Mononuclear cell (primary cell): ENCODE measurements at regions not wholly inside any gene's neighbourhood (a gene's known extent, or its start where the extent isn't known, plus 50 kb on each side); places are given as distances from the start of the nearest gene placed in this dataset.

Experiments used
- H3K27me3 ChIP-seq: 2 replicates; pipeline ENCODE4 v1.6.0; 2011; ENCODE audit warnings: low read length, control low read depth; ENCODE audit not compliant: insufficient read depth
- H3K4me1 ChIP-seq: 2 replicates; pipeline ENCODE4 v1.5.1; 2011; ENCODE audit warnings: mild to moderate bottlenecking, low read length, control low read depth; ENCODE audit not compliant: insufficient read depth
- H3K4me3 ChIP-seq: 2 replicates; pipeline ENCODE4 v1.5.1; 2011; ENCODE audit warnings: mild to moderate bottlenecking, low read length, moderate library complexity
- H3K9me3 ChIP-seq: 2 replicates; pipeline ENCODE4 v1.5.1; 2011; ENCODE audit warnings: low read depth, mild to moderate bottlenecking, control low read depth, low read length

DNA sequence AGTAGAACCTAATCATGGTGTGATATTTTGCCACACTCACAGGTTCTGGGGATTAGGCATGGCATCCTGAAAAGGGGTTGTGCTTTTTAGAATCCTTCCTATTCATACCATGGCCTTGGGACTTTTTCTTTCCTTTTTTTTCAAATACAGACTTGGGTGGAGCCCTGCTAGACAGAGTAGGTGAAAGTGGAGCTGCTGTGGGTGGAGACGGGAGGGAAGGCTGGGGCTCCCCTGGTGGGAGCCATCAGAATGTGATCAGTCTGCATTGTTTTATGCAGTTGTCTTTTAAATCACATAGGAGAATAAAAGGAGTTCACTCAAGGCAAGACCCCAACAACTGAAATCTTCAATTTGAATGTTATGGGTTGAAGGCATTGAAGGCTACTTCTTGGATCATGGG, 130.2 kb downstream of the VAPA start:
- H3K4me3 ChIP-seq: no peak overlapping the region
- peaks cover 4% of the 10 kb centered on the region for H3K4me1 ChIP-seq
- H3K9me3 ChIP-seq: peaks cover 17% of the 10 kb centered on the region
- no peaks in the 10 kb centered on the region for H3K27me3 ChIP-seq

DNA sequence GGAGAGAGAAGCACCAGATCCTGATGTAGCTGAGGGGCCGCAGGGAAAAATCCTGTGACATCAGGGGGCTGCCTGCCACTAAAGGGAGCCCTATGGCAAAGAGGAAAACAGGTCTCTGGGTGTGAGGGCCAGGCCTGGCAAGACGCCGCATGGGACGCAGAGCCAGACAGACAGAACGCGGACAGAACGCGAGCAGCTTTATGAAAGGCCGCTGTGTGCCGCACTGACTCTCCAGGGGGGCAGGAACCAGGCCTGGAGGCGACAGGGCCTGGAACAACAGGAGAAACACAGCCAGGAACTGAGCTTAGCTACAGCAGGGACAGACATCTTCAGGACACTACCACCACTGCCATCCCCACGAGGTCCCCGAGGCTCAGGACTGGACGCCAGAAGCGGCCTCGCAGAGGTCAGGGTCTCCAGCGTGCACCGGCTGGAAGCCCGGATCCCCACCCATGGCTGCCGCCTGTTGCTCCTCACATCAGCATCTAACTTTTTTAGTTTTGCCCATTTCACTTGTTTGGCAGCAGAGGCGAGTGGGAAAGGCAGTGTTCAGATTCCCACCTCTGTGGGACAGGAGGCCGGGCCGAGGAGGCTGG, 131.6 kb downstream of the VAPA start:
- Histone ChIP-seq H3K4me1 (peaks cover 4% of the 10 kb centered on the region), H3K27me3 (no peaks in the 10 kb centered on the region), H3K4me3 (no peak overlapping the region), H3K9me3 (peaks cover 17% of the 10 kb centered on the region)

DNA sequence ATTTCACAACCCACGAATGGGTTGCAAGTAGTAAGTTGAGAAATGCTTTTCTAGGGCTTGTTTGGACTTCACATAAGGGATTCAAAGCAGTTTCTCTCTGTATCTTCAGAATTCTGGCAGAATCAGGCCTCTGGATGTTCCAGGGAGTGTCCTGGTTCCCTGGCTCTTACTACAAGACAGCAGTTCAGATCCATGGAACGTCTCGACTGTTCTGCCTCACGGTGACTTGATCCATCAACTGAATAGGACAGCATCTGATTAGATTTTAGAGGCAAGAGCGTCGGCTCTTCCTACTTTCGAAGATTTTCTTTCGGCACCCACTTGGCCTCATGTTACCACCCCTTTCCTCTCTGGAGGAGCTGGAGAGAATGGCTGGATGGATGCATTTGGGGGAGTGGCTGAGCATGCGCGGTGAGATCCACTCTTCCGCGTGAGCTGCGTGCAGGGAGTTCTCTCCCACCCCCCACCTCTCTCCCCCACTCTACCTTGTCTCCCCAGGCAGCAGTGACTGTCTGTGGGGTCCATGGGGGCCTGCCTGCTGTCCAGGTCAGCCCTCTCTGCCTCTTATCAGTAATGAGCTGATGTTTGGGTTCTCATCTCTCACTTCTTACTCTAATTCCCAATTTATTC, 132.5 kb downstream of the VAPA start:
- Histone ChIP-seq H3K4me1 (peaks cover 4% of the 10 kb centered on the region), H3K4me3 (no peak overlapping the region), H3K9me3 (peaks cover 15% of the 10 kb centered on the region), H3K27me3 (no peaks in the 10 kb centered on the region)

DNA sequence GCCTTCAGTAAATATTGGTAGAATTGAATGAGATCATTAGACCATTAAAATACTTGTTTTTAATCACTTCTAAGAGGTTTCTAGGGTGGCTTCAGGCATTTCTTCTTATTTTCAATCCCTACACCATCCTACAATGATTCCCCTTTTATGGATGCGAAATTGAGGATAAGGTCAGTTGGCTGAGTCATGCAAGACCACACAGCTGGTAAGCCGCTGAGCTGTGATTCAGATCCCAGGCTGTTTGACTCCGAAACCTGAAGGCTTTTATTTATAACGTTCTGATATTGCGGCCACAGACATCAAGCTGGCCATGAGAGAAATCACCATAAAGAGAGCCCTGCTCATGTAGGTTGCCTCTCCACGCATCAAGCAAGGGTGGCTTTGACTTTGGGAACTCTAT, 133.4 kb downstream of the VAPA start:
- Histone ChIP-seq H3K27me3 (no peaks in the 10 kb centered on the region), H3K4me1 (peaks cover 4% of the 10 kb centered on the region), H3K4me3 (no peak overlapping the region), H3K9me3 (peaks cover 5% of the 10 kb centered on the region)

DNA sequence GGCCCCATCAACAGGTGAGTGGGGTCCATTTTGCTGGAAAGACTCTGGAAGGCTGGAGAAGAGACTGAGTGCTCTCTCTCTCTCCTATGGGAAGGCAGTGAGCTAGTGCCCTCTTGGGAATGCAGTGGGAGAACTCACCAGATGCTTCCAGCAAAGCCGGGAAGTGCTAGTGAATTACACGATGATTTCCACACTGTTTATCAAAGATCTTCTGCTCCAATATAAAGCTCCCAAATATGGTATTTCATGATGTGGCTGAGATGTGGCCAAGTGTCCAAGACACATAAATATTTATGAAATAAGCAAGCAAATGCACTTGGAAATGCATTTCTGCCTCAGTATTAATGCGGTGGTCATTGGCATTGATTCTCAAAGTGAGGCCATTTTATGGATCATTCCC, 135.9 kb downstream of the VAPA start:
- Histone ChIP-seq H3K9me3 (no peaks in the 10 kb centered on the region), H3K4me1 (peaks cover 4% of the 10 kb centered on the region), H3K4me3 (no peak overlapping the region), H3K27me3 (no peaks in the 10 kb centered on the region)

DNA sequence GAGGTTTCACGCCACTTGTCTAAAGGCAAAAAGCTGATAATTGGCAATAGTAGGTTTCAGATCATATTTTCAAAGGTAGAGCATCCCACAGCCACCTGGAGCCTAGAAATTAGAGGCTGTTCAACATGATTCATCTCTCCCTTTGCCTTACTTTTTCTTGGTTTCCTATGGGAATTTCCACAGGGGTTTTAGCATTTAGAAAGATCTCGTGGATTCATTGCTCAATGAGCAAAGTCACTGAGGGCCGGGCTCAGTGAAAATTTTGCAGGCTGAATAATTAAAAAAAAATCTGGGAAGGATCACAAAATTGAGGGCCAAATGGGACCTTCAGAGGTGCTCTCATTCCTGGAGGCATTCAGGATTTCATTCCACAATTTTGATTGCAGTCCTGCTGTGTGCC, 137.1 kb downstream of the VAPA start:
- no peaks in the 10 kb centered on the region for H3K9me3 ChIP-seq
- H3K4me3 ChIP-seq: no peak overlapping the region
- peaks cover 12% of the 10 kb centered on the region for H3K4me1 ChIP-seq
- H3K27me3 ChIP-seq: no peaks in the 10 kb centered on the region

DNA sequence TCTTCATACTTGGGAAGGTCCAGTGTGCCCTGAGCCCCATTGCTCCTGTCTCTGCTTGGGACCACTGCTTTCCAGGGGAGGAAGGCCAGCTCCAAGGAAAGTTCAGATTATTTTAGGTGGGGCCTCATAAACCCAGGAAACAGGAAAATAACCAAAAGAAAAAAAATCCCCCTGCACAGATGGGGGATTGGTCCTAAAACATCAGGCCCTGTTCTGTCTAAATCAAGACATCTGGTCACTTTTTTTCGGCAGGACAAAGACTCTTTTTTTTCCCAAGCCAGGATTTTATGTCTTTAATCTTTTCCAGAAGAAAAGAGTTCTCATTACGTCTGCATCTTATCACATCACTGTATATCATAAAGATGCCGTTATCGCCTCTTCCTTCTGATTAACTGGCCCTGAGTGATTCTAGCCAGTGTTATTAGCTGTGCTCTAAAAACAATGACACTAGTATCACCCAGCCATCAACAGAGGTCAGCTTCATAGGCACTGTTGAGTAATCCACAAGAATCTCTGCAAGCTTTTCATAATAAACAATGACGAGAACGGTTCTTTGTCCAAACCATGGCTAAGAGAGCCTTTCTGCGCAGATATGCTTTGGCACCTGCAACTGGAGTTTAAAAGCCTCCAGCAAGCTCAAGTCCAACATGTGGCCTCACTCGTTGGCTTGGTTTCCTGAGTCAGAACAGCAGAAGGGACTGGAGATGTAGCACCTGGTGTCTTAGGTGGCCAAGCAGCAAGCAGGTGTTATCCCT, 138.2 kb downstream of the VAPA start:
- peaks cover 23% of the 10 kb centered on the region for H3K4me1 ChIP-seq

DNA sequence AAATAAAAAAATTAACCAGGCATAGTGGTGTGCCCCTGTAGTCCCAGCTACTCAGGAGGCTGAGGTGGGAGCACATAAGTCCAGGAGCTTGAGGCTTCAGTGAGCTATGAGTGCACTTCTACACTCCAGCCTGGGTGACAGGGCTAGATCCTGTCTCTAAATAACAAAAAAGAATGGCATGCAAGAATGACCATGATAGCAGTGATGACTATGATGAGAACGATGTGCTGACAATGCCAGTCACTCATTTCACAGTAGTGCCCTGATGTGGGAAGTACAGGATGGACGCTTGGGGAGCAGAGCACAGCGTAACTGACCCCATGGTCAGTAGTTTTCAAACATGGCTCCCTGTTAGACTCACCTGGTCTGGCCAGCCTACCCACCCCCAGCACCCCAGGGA, 139.1 kb downstream of the VAPA start:
- Histone ChIP-seq H3K27me3 (no peaks in the 10 kb centered on the region), H3K4me3 (no peak overlapping the region), H3K4me1 (peaks cover 31% of the 10 kb centered on the region), H3K9me3 (no peaks in the 10 kb centered on the region)

More for the DNA sequence above, 138.2 kb downstream of the VAPA start:
- Histone ChIP-seq H3K27me3 (no peaks in the 10 kb centered on the region), H3K9me3 (no peaks in the 10 kb centered on the region), H3K4me3 (no peak overlapping the region)

DNA sequence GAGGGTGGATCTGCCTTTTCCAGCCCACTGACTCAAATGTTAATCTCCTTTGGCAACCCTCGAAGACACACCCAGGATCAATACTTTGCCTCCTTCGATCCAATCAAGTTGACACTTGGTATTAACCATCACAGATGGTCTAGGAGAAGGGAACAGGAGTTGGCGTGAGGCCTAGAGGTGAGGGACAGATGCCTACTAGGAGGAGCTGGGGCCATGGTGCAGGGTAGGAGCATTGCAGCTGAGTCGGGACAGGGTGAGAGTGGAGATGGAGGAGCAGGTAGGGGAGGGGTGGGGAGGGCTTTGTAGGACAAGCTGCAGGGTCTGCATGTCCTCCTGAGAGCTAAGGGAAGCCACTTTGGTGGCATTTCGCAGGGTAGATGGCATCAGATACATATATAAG, 140.0 kb downstream of the VAPA start:
- Histone ChIP-seq H3K4me1 (peaks cover 41% of the 10 kb centered on the region), H3K27me3 (no peaks in the 10 kb centered on the region), H3K4me3 (no peak overlapping the region), H3K9me3 (no peaks in the 10 kb centered on the region)

DNA sequence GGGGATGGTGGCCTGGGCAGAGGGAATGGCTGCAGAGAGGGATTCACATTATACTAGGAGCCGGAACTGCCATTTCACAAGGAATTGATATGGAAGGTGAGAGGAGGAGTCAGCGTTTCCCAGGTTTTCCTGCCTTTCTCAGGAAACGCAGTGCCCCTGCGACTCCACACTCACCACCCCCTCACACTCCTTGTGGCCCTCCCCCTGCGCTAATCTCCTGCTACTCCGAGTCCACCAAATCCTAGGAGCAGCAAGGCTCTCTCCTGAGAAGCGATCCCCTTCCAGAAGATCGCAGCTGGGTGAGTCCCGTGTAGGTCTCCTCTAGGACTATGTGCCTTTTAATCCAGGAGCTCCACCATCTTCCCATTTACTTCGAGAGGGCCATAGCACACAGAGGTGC, 140.6 kb downstream of the VAPA start:
- Histone ChIP-seq H3K9me3 (no peaks in the 10 kb centered on the region), H3K4me1 (peaks cover 46% of the 10 kb centered on the region), H3K27me3 (no peaks in the 10 kb centered on the region), H3K4me3 (no peak overlapping the region)

DNA sequence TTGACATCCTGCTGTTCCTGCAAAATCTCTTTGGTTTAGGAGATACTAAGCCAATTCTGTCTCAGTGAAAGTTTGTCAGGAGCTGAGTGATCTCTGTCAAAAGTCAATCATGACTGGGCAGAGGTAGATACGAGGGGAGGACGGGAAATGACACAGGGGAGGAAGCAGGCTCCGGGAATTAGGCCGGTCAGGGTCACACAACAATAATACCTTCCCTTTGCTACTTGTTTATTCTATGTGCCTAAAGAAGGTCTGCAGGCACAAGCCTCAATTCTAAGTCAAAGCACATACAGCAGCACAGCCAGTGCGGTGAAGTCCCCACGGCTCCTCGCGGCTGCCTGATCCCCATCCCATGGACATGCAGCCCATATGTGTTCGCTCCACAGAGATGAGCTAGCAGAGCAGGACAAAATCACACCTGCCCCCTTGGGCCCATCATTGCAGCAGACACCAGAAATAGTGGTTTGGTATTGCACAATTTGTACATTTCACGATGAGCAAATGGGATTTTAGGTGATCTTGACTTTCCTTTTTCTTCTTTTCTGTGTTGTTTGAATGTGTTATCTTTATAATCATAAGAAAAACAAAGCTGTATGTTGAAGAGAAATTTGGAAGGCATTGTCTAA, 141.4 kb downstream of the VAPA start:
- Histone ChIP-seq H3K4me3 (no peak overlapping the region), H3K27me3 (no peaks in the 10 kb centered on the region), H3K4me1 (peaks cover 55% of the 10 kb centered on the region), H3K9me3 (no peaks in the 10 kb centered on the region)

DNA sequence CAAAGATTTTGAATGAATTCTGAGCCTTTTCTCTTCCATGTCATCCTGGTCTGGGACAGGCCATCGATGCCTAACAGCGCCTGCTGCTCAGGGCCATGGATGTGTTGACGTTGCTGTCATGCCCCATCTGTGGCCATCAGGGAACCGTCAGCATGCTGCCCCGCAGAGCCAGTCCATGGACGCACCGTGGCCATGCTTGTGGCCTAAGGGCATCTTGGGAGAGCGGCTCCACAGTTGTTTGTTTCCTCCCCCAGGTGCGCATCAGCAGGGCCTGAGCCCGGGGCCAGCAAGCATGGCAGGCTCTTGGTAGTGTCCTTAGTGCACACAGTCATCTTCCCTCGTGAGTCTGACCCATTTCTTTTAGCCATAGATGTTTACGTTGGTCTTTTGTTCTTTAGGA, 142.7 kb downstream of the VAPA start:
- peaks cover 60% of the 10 kb centered on the region for H3K4me1 ChIP-seq
- no peaks in the 10 kb centered on the region for H3K27me3 ChIP-seq
- no peak overlapping the region for H3K4me3 ChIP-seq
- no peaks in the 10 kb centered on the region for H3K9me3 ChIP-seq

DNA sequence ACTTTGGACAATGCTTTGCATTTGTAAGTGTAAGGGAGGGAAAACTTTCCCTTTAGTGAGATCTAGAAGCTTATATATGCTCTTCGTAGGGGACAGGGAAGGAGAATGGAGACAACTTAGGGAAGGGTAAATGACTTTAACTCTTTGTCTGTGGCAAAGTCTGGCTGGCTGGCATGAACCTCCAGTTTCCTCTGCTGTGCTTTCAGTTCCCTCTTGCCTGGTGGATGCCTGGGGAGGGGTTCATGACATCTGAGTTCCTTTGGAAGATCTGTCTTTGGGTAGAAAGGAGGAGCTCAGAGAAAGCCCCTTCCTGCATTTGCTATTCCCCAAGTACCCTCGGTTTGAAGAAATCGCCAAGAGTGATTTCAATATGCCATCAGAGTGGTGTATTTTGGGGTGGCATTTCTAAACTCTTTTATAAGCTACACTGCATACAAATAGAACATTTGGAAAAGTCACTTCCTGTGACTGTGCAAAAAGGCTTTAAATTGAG, 143.6 kb downstream of the VAPA start:
- Histone ChIP-seq H3K27me3 (no peaks in the 10 kb centered on the region), H3K9me3 (no peaks in the 10 kb centered on the region), H3K4me3 (no peak overlapping the region), H3K4me1 (peaks cover 60% of the 10 kb centered on the region)

DNA sequence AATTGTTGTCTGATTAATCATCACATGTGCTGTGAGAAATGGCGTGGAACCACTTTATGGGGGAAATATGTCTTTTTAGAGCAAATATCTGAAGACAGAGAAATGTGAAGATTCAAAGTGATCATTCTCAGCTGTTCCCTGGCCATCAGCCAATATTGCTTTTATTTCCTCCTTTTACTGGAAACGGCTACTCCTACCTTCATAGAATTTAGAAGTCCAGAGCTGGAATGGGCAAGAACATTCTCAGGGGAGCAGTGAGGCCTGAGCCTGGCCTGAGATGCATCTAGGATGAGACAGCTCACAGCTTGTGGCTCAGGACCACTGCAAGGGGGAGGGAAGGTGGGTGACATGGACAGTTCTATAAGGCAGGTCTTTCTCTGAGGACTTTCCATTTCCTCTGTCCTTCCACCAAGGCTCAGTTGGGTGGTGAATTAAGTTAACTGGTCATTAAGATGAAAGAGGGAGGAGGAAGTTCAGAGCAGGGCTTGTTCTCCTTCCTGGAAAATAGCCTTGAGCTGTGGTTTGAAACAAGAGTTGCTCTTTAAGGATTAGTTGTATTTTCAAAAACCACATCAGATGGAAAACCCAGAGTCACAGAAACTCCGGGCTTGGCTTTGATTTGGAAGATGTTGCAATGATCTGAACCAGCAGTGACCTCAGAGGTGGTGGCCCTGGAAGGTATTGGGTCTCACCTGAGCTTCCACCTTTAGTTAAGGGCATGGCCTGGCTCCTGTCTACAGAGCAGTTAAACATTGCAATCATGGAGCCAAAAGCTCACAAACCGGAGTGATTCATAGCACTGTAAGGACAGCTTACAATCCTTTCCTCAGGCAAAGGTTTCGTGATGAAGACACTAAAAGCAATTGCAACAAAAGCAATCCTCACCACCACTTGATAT, 144.3 kb downstream of the VAPA start:
- H3K27me3 ChIP-seq: no peaks in the 10 kb centered on the region
- H3K9me3 ChIP-seq: no peaks in the 10 kb centered on the region
- H3K4me1 ChIP-seq: peaks cover 60% of the 10 kb centered on the region

More for the DNA sequence above, 144.3 kb downstream of the VAPA start:
- no peak overlapping the region for H3K4me3 ChIP-seq
